HEK293 (cell line): ENCODE measurements at regions not wholly inside any gene's neighbourhood (a gene's known extent, or its start where the extent isn't known, plus 50 kb on each side); places are given as distances from the start of the nearest gene placed in this dataset.

Experiments
- CTCF ChIP-seq: fragments of 450-650 bp; formaldehyde crosslinking; IDR thresholded peaks from 2 replicates; pipeline ENCODE4 v1.5.1; 2016; ENCODE audit warnings: missing biosample characterization, missing genetic modification characterization
- RBAK ChIP-seq: fragments of 450-650 bp; formaldehyde crosslinking; IDR thresholded peaks from 2 replicates; pipeline ENCODE4 v1.5.1; 2016; ENCODE audit warnings: missing biosample characterization, missing genetic modification characterization
- ZNF114 ChIP-seq: fragments of 450-650 bp; formaldehyde crosslinking; IDR thresholded peaks from 2 replicates; pipeline ENCODE4 v1.5.0; 2017; ENCODE audit warnings: missing biosample characterization, missing genetic modification characterization
- ZNF404 ChIP-seq: fragments of 450-650 bp; formaldehyde crosslinking; IDR thresholded peaks from 2 replicates; pipeline ENCODE4 v1.5.1; 2017; ENCODE audit warnings: missing biosample characterization, missing genetic modification characterization
- ZNF549 ChIP-seq: fragments of 450-650 bp; IDR thresholded peaks from 2 replicates; pipeline ENCODE4 v1.5.1; 2018; ENCODE audit warnings: missing biosample characterization, missing genetic modification characterization, mild to moderate bottlenecking, inconsistent platforms, moderate library complexity

DNA sequence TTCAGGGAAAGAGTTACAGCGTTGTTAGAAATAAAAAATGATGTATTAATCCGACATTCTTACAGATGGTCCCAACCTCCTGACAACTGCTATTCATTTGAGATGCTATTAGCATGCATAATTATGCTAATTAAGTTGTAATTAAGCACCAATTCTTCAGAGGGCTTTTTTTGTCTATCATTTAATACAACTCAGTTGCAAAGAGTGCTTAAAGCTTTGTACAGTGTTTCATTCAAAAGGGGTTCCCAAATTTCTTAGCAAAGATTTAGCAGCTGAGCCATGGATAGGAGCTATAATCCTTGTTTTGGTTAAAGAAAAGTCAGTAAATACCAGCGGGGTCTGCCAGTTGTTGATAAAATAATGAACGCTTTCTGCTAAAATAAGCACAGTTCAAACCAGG is 150.7 kb upstream of the DYNLRB2 start:
- TF ChIP-seq ZNF404 (tag by site-specific recombination): no peak
- TF ChIP-seq CTCF (tag by site-specific recombination): no peak
- no peak for TF ChIP-seq ZNF114
- no peak for TF ChIP-seq ZNF549 (tag by site-specific recombination)
- no peak for TF ChIP-seq RBAK (tag by site-specific recombination)
